H1 (cell line): ENCODE measurements at regions not wholly inside any gene's neighbourhood (a gene's known extent, or its start where the extent isn't known, plus 50 kb on each side); places are given as distances from the start of the nearest gene placed in this dataset.

Source experiments
- CTCF ChIA-PET: fragments of 300-600 bp; sonication (Branson Sonifier 250); formaldehyde crosslinking; loops from one replicate; lab custom pipeline; 2021; ENCODE audit not compliant: partially characterized antibody; lab: Charles Lee
- POLR2A ChIA-PET: fragments of 300-600 bp; sonication (Branson Sonifier 250); formaldehyde crosslinking; loops from one replicate; lab custom pipeline; 2021; ENCODE audit warnings: inconsistent platforms; ENCODE audit not compliant: partially characterized antibody; lab: Charles Lee
- DNase-seq, 2 experiments: peaks; one replicate each; pipeline versions ENCODE4 v3.0.0 to v3.0.0-alpha.2; 2010 to 2022; ENCODE audit warnings: low spot score in 2 of 2, low read depth in 1 of 2, mixed read lengths in 1 of 2
- FAIRE-seq: peaks from 2 replicates; lab custom pipeline; 2011; peaks lifted over from hg19 to GRCh38; lab: Jason Lieb, UNC
- H2AFZ ChIP-seq: 2 replicates; pipeline ENCODE4 v1.8.1; 2012; ENCODE audit warnings: low read length, inconsistent platforms
- H2AK5ac ChIP-seq: 2 replicates; pipeline ENCODE4 v1.6.1; 2013; ENCODE audit warnings: low read depth, low read length
- H2BK120ac ChIP-seq: replicated peaks from 2 replicates; pipeline ENCODE3; 2013; ENCODE audit warnings: low read depth, low read length, inconsistent platforms
- H2BK12ac ChIP-seq: 2 replicates; pipeline ENCODE4 v1.6.1; 2013; ENCODE audit warnings: low read depth, low read length
- H2BK15ac ChIP-seq: 2 replicates; pipeline ENCODE4 v1.6.1; 2013; ENCODE audit warnings: low read length
- H2BK20ac ChIP-seq: 2 replicates; pipeline ENCODE4 v1.6.1; 2013; ENCODE audit warnings: low read length
- H2BK5ac ChIP-seq: 2 replicates; pipeline ENCODE4 v1.6.1; 2013; ENCODE audit warnings: low read depth, low read length
- H3K14ac ChIP-seq: 2 replicates; pipeline ENCODE4 v1.6.1; 2013; ENCODE audit warnings: inconsistent platforms; ENCODE audit not compliant: insufficient read length
- H3K18ac ChIP-seq: 2 replicates; pipeline ENCODE4 v1.6.1; 2013; ENCODE audit warnings: low read length; ENCODE audit errors: extremely low read depth
- H3K23ac ChIP-seq: 2 replicates; pipeline ENCODE4 v1.6.1; 2013; ENCODE audit warnings: inconsistent platforms; ENCODE audit not compliant: insufficient read length
- H3K23me2 ChIP-seq: 2 replicates; pipeline ENCODE4 v1.6.1; 2013; ENCODE audit warnings: low read depth, low read length
- H3K27ac ChIP-seq: 2 replicates; pipeline ENCODE4 v1.6.1; 2011; ENCODE audit warnings: low read depth, low read length, inconsistent platforms
- H3K27me3 ChIP-seq, 4 experiments: replicated peaks in 1 of 4; 1 replicate in 1 of 4; 2 replicates in 3 of 4; pipeline versions ENCODE4 v1.6.1 to v1.8.1; 2011 to 2013; ENCODE audit warnings: low read length in 3 of 4, mild to moderate bottlenecking in 3 of 4, inconsistent platforms in 2 of 4, mixed read lengths in 2 of 4, moderate library complexity in 1 of 4; ENCODE audit not compliant: control insufficient read depth in 3 of 4, insufficient read depth in 3 of 4; ENCODE audit errors: extremely low read depth in 1 of 4
- H3K36me3 ChIP-seq, 4 experiments: 2 replicates each; pipeline versions ENCODE4 v1.6.1 to v1.8.1; 2011 to 2013; ENCODE audit warnings: mild to moderate bottlenecking in 4 of 4, low read length in 3 of 4, moderate library complexity in 2 of 4, control low read depth in 1 of 4, inconsistent platforms in 1 of 4; ENCODE audit not compliant: insufficient read depth in 4 of 4, control insufficient read depth in 2 of 4
- H3K4ac ChIP-seq: replicated peaks from 2 replicates; pipeline ENCODE3; 2013; ENCODE audit warnings: low read length, low read depth, mixed read lengths, inconsistent platforms; ENCODE audit not compliant: insufficient read length
- H3K4me1 ChIP-seq, 4 experiments: replicated peaks in 1 of 4; 1 replicate in 1 of 4; 2 replicates in 3 of 4; pipeline versions ENCODE4 v1.6.1 to v1.8.1; 2011 to 2013; ENCODE audit warnings: low read length in 3 of 4, inconsistent platforms in 2 of 4, mixed read lengths in 1 of 4; ENCODE audit not compliant: insufficient read depth in 4 of 4, control insufficient read depth in 3 of 4
- H3K4me2 ChIP-seq, 2 experiments: 2 replicates each; pipeline versions ENCODE4 v1.6.1 to v1.8.1; 2011 to 2013; ENCODE audit warnings: low read depth in 2 of 2, low read length in 2 of 2, control low read depth in 1 of 2, inconsistent platforms in 1 of 2, mild to moderate bottlenecking in 1 of 2; ENCODE audit not compliant: insufficient read depth in 1 of 2
- H3K4me3 ChIP-seq, 4 experiments: fragments of 200-600, 300-600 bp in 1 of 4; sonication (generic), shearing (Covaris generic), sonication (Bioruptor Twin) in 1 of 4; 2 replicates each; pipeline versions ENCODE4 v1.5.1 to v1.8.1; 2011 to 2016; ENCODE audit warnings: low read length in 4 of 4, low read depth in 3 of 4, control low read depth in 2 of 4, inconsistent platforms in 2 of 4, mild to moderate bottlenecking in 2 of 4, mixed read lengths in 1 of 4, moderate library complexity in 1 of 4; ENCODE audit not compliant: insufficient read depth in 2 of 4; ENCODE audit errors: extremely low read depth in 1 of 4
- H3K56ac ChIP-seq: replicated peaks from 2 replicates; pipeline ENCODE3; 2013; ENCODE audit warnings: low read depth, mild to moderate bottlenecking, mixed read lengths, low read length, inconsistent platforms; ENCODE audit not compliant: insufficient read length
- H3K79me1 ChIP-seq: 2 replicates; pipeline ENCODE4 v1.6.1; 2013; ENCODE audit warnings: low read depth, low read length, control low read depth
- H3K79me2 ChIP-seq, 2 experiments: 2 replicates each; pipeline versions ENCODE4 v1.6.1 to v1.8.1; 2012 to 2013; ENCODE audit warnings: low read length in 2 of 2, mild to moderate bottlenecking in 2 of 2, inconsistent platforms in 1 of 2; ENCODE audit not compliant: insufficient read depth in 2 of 2, control insufficient read depth in 1 of 2
- H3K9ac ChIP-seq, 4 experiments: replicated peaks in 1 of 4; 1 replicate in 1 of 4; 2 replicates in 3 of 4; pipeline versions ENCODE4 v1.6.1 to v1.8.1; 2011 to 2013; ENCODE audit warnings: low read depth in 3 of 4, low read length in 3 of 4, control low read depth in 2 of 4, mild to moderate bottlenecking in 2 of 4, moderate library complexity in 2 of 4, inconsistent platforms in 1 of 4; ENCODE audit errors: extremely low read depth in 1 of 4
- H3K9me3 ChIP-seq, 2 experiments: 2 replicates each; pipeline versions ENCODE4 v1.6.1 to v1.8.1; 2012 to 2013; ENCODE audit warnings: mild to moderate bottlenecking in 2 of 2, moderate library complexity in 2 of 2, control low read depth in 1 of 2, inconsistent platforms in 1 of 2, low read depth in 1 of 2, low read length in 1 of 2, mixed read lengths in 1 of 2; ENCODE audit not compliant: insufficient read depth in 2 of 2
- H4K20me1 ChIP-seq, 2 experiments: replicated peaks in 1 of 2; 2 replicates each; pipeline versions ENCODE3 to v1.8.1; 2011 to 2013; ENCODE audit warnings: inconsistent platforms in 2 of 2, low read length in 2 of 2, mild to moderate bottlenecking in 1 of 2; ENCODE audit not compliant: insufficient read depth in 2 of 2, control insufficient read depth in 1 of 2
- H4K5ac ChIP-seq: 2 replicates; pipeline ENCODE4 v1.6.1; 2013; ENCODE audit warnings: low read length, low read depth, mixed read lengths, inconsistent platforms; ENCODE audit not compliant: insufficient read length
- H4K8ac ChIP-seq: 2 replicates; pipeline ENCODE4 v1.8.0; 2013; ENCODE audit warnings: mild to moderate bottlenecking, moderate library complexity, low read length, inconsistent platforms; ENCODE audit not compliant: insufficient read depth; ENCODE audit errors: extremely low read depth
- H4K91ac ChIP-seq: replicated peaks from 2 replicates; pipeline ENCODE3; 2013; ENCODE audit warnings: low read length, mixed read lengths, inconsistent platforms; ENCODE audit not compliant: insufficient read length
- CREB1 ChIP-seq: IDR thresholded peaks from 2 replicates; pipeline ENCODE4 v1.6.1; 2012; ENCODE audit warnings: inconsistent platforms
- GABPA ChIP-seq: IDR thresholded peaks from 2 replicates; pipeline ENCODE4 v1.6.1; 2011; ENCODE audit warnings: mild to moderate bottlenecking, low read length, moderate library complexity, borderline replicate concordance; ENCODE audit not compliant: insufficient read depth
- KDM5A ChIP-seq: fragments of 200-600 bp; IDR thresholded peaks from 2 replicates; pipeline ENCODE4 v1.7.1; 2012; ENCODE audit warnings: mild to moderate bottlenecking, low read length, inconsistent platforms, mixed read lengths
- NANOG ChIP-seq: IDR thresholded peaks from 2 replicates; pipeline ENCODE4 v1.6.1; 2011; ENCODE audit warnings: low read length, low read depth, mild to moderate bottlenecking, inconsistent platforms; ENCODE audit not compliant: insufficient read depth, poor library complexity, severe bottlenecking
- PHF8 ChIP-seq: fragments of 200-600 bp; sonication (generic); conservative IDR thresholded peaks from 2 replicates; pipeline ENCODE4 v1.7.1; 2012; ENCODE audit warnings: low read depth, mild to moderate bottlenecking, inconsistent platforms, low read length, moderate library complexity
- SAP30 ChIP-seq: fragments of 300-600 bp; sonication (generic); IDR thresholded peaks from 2 replicates; pipeline ENCODE4 v1.7.1; 2012; ENCODE audit warnings: low read length, moderate library complexity, mild to moderate bottlenecking, inconsistent platforms; ENCODE audit not compliant: insufficient read depth, insufficient replicate concordance
- SIN3A ChIP-seq, 2 experiments: IDR thresholded peaks in 1 of 2; conservative IDR thresholded peaks in 1 of 2; 2 replicates each; pipeline ENCODE4 v1.6.1; 2011 to 2012; ENCODE audit warnings: low read length in 2 of 2, improper control_type of control experiment in 1 of 2, low read depth in 1 of 2, mild to moderate bottlenecking in 1 of 2
- SP4 ChIP-seq: IDR thresholded peaks from 2 replicates; pipeline ENCODE4 v1.6.1; 2012; ENCODE audit warnings: low read length, inconsistent platforms
- SUZ12 ChIP-seq: fragments of 200-600 bp; sonication (generic); IDR thresholded peaks from 2 replicates; pipeline ENCODE4 v1.6.1; 2012; ENCODE audit warnings: mild to moderate bottlenecking, inconsistent platforms, low read length, moderate library complexity, mixed read lengths
- WGBS, 2 experiments: shearing (Covaris generic) in 1 of 2; methylation state at CpG; one replicate each; pipeline versions ENCODE4 v1.1.6 to v1.1.7; 2013 to 2015; ENCODE audit warnings: low lambda C conversion rate in 2 of 2, mixed read lengths in 2 of 2, inconsistent platforms in 1 of 2, low coverage in 1 of 2, missing lambda C conversion rate in 1 of 2; ENCODE audit not compliant: insufficient replicate concordance in 2 of 2, insufficient coverage in 1 of 2, insufficient read length in 1 of 2; ENCODE audit errors: extremely low coverage in 1 of 2, missing lambda C conversion rate in 1 of 2; 5-methylcytosine and 5-hydroxymethylcytosine counted together
- TF ChIP-seq, protein P1 (sequence below): IDR thresholded peaks from 2 replicates; pipeline ENCODE4 v1.6.1; 2012; ENCODE audit warnings: inconsistent platforms

DNA sequence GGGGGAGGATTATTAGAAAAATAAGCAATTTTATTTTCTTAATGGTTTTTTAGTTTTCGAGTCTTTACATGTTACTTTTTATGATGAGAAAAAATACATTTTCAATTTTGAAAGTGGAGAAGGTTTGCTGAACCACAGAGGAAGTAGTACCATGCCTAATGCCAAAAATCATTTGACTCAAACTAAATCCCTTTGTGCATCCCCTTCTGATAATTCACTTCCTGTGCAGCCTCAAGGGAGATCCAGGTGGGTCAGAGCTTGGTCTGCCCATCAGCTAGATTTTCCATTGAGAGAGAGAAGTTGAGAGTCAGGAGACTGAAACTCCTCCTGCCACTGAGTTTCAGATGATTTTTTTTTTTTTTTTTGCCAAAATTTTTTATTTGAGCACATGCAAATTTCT lies 571.7 kb downstream of the LIG4 start:
- no peaks in the 10 kb centered on the region for H3K36me3 ChIP-seq
- 95% methylated on average over 1 of the region's 1 CpG; no CpG with 5 or more reads in 1 of the 2 experiments for WGBS, 2 experiments
- no peaks in the 10 kb centered on the region for H4K20me1 ChIP-seq
- H3K4me3 ChIP-seq: no peak overlapping the region
- ChIA-PET CTCF (interaction anchor here (0.6 kb wide), 1 partner anchor 435 kb away, joined by 8 read pairs; no protein-coding TSS in a partner anchor), POLR2A (no interaction called here)
- no peak overlapping the region for H3K56ac ChIP-seq
- no peak overlapping the region for H2BK120ac ChIP-seq
- H2BK12ac ChIP-seq: no peak overlapping the region
- H2BK5ac ChIP-seq: no peak overlapping the region
- H3K79me2 ChIP-seq: no peaks in the 10 kb centered on the region
- no peak overlapping the region for H3K14ac ChIP-seq
- no peak overlapping the region for H4K8ac ChIP-seq
- no peak overlapping the region for H3K9ac ChIP-seq
- no peak overlapping the region for H2AK5ac ChIP-seq
- H3K4ac ChIP-seq: no peak overlapping the region
- H4K91ac ChIP-seq: no peak overlapping the region
- H3K23ac ChIP-seq: no peak overlapping the region
- no peak overlapping the region for H2BK20ac ChIP-seq
- H3K18ac ChIP-seq: no peak overlapping the region
- FAIRE-seq (no peak), DNase-seq (no peak)
- H2BK15ac ChIP-seq: no peak overlapping the region
- no peak overlapping the region for H4K5ac ChIP-seq
- no peak overlapping the region for H3K27ac ChIP-seq
- no peak overlapping the region for H3K4me2 ChIP-seq
- TF ChIP-seq, protein P1, sequence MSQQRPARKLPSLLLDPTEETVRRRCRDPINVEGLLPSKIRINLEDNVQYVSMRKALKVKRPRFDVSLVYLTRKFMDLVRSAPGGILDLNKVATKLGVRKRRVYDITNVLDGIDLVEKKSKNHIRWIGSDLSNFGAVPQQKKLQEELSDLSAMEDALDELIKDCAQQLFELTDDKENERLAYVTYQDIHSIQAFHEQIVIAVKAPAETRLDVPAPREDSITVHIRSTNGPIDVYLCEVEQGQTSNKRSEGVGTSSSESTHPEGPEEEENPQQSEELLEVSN: no peak
- TF ChIP-seq SP4 (no peak), SIN3A (conservative IDR thresholded peaks at IDR 0.05 in 1 of 2, IDR thresholded peaks at IDR 0.05 in 1 of 2; ENCODE audit: low read depth in 1 of 2, low read length in 2 of 2) (no peak), PHF8 (no peak), CREB1 (no peak), KDM5A (no peak), SAP30 (no peak), SUZ12 (no peak), NANOG (no peak), GABPA (no peak)
- H2AFZ ChIP-seq: no peak overlapping the region
- H3K4me1 ChIP-seq: no peaks in the 10 kb centered on the region
- no peaks in the 10 kb centered on the region for H3K23me2 ChIP-seq
- peaks cover 0 to 1% (median 0%) of the 10 kb centered on the region in 4 experiments; a peak in 1 of 7 replicates for H3K27me3 ChIP-seq
- H3K9me3 ChIP-seq: no peaks in the 10 kb centered on the region
- no peaks in the 10 kb centered on the region for H3K79me1 ChIP-seq
